ENCODE measurements at regions not wholly inside any gene's neighbourhood (a gene's known extent, or its start where the extent isn't known, plus 50 kb on each side); places are given as distances from the start of the nearest gene placed in this dataset.

GRCh38 chr2:194826241-194826640, 830.8 kb upstream of the SLC39A10 start:
- TF ChIP-seq CTCF (IDR thresholded peaks at IDR 0.05) = no peak
- TF ChIP-seq EZH2 (IDR thresholded peaks at IDR 0.05; ENCODE audit: borderline replicate concordance, insufficient read depth, low read depth, low read length, poor library complexity, severe bottlenecking) = no peak

All from B cell (primary cell).